Thyroid gland (tissue), 4 donors: ENCODE measurements at regions not wholly inside any gene's neighbourhood (a gene's known extent, or its start where the extent isn't known, plus 50 kb on each side); places are given as distances from the start of the nearest gene placed in this dataset.

Source experiments
- DNase-seq, 2 donors: peaks; one replicate each; pipeline ENCODE4 v3.0.0-alpha.2; 2019
- H3K27ac ChIP-seq, 3 donors: fragments of 200-600 bp; sonication (generic); 1 replicate in 2 of 3; 2 replicates in 1 of 3; pipeline ENCODE4 v1.5.1; 2016 to 2019; ENCODE audit warnings: mild to moderate bottlenecking in 1 of 3, moderate library complexity in 1 of 3
- H3K27me3 ChIP-seq: fragments of 200-600 bp; sonication (generic); one replicate; pipeline ENCODE4 v1.5.1; 2019
- H3K36me3 ChIP-seq, 2 donors: fragments of 200-600 bp; sonication (generic); one replicate each; pipeline ENCODE4 v1.5.1; 2016 to 2019
- H3K4me1 ChIP-seq, 2 donors: fragments of 200-600 bp; sonication (generic); one replicate each; pipeline ENCODE4 v1.5.1; 2017 to 2019
- H3K4me3 ChIP-seq, 3 donors: fragments of 200-600 bp; sonication (generic); replicated peaks in 1 of 3; 1 replicate in 2 of 3; 2 replicates in 1 of 3; pipeline ENCODE4 v1.5.1; 2016; ENCODE audit warnings: mild to moderate bottlenecking in 1 of 3
- H3K9me3 ChIP-seq: fragments of 200-600 bp; sonication (generic); one replicate; pipeline ENCODE4 v1.5.1; 2017
- CTCF ChIP-seq, 6 experiments: fragments of 200-600 bp in 3 of 6; fragments of 450-650 bp in 3 of 6; sonication (generic) in 3 of 6; IDR thresholded peaks; one replicate each; pipeline ENCODE4 v1.5.1; 2016 to 2019; ENCODE audit warnings: antibody characterized with exemption in 6 of 6, mild to moderate bottlenecking in 2 of 6, inconsistent platforms in 1 of 6, moderate library complexity in 1 of 6
- POLR2A ChIP-seq, 2 donors: fragments of 450-650 bp; IDR thresholded peaks; one replicate each; pipeline ENCODE4 v1.6.1; 2017; ENCODE audit warnings: antibody characterized with exemption in 2 of 2, mild to moderate bottlenecking in 2 of 2, moderate library complexity in 1 of 2
- WGBS, 2 donors: methylation state at CpG; one replicate each; pipeline ENCODE4 v1.1.5; 2017; 5-methylcytosine and 5-hydroxymethylcytosine counted together
- intact Hi-C: fragments of 100-400 bp; cut with DNase I; formaldehyde crosslinking; loops from one replicate; pipeline ENCODE4 v1.15.1; 2023

- Histone ChIP-seq H3K27me3 (no peaks in the 10 kb centered on the region), H3K27ac (no peak overlapping the region), H3K4me1 (no peaks in the 10 kb centered on the region), H3K4me3 (no peak overlapping the region), H3K36me3 (no peaks in the 10 kb centered on the region), H3K9me3 (no peaks in the 10 kb centered on the region)
- no peak for DNase-seq
- TF ChIP-seq CTCF (IDR thresholded peaks at IDR 0.05): no peak
- no peak for TF ChIP-seq POLR2A (IDR thresholded peaks at IDR 0.05)
- intact Hi-C loops: no loop called here
- 74 to 77% methylated on average over 3 of the region's 3 CpGs for WGBS, 2 donors
Observed at GRCh38 chr4:18403327-18403726, 381.8 kb upstream of the LCORL start.

GRCh38 chr4:18401868-18402267, 380.3 kb upstream of the LCORL start:
- Histone ChIP-seq H3K4me3 (no peak overlapping the region), H3K27me3 (no peaks in the 10 kb centered on the region), H3K36me3 (no peaks in the 10 kb centered on the region), H3K9me3 (no peaks in the 10 kb centered on the region), H3K4me1 (no peaks in the 10 kb centered on the region), H3K27ac (no peak overlapping the region)
- no peak for DNase-seq
- no peak for TF ChIP-seq POLR2A (IDR thresholded peaks at IDR 0.05)
- TF ChIP-seq CTCF (IDR thresholded peaks at IDR 0.05): no peak
- intact Hi-C loops: no loop called here
- WGBS, 2 donors: 77 to 79% methylated on average over 1 of the region's 1 CpG

- intact Hi-C loops: no loop called here
- DNase-seq: no peak
- H3K27ac ChIP-seq: no peak overlapping the region
- H3K9me3 ChIP-seq: no peaks in the 10 kb centered on the region
- no peak overlapping the region for H3K4me3 ChIP-seq
- no peak for TF ChIP-seq CTCF (IDR thresholded peaks at IDR 0.05)
- TF ChIP-seq POLR2A (IDR thresholded peaks at IDR 0.05): no peak
- WGBS, 2 donors: 82 to 85% methylated on average over 2 of the region's 2 CpGs
- H3K27me3 ChIP-seq: no peaks in the 10 kb centered on the region
- no peaks in the 10 kb centered on the region for H3K36me3 ChIP-seq
- no peaks in the 10 kb centered on the region for H3K4me1 ChIP-seq
Observed at GRCh38 chr4:18401425-18401824, 379.9 kb upstream of the LCORL start.

GRCh38 chr4:18398661-18399060, 377.1 kb upstream of the LCORL start:
- DNase-seq: no peak
- intact Hi-C loops: no loop called here
- Histone ChIP-seq H3K27me3 (no peaks in the 10 kb centered on the region), H3K9me3 (no peaks in the 10 kb centered on the region), H3K27ac (no peak overlapping the region), H3K4me1 (no peaks in the 10 kb centered on the region), H3K4me3 (no peak overlapping the region), H3K36me3 (no peaks in the 10 kb centered on the region)
- TF ChIP-seq CTCF (IDR thresholded peaks at IDR 0.05) (no peak), POLR2A (IDR thresholded peaks at IDR 0.05) (no peak)
- 35 to 42% methylated on average over 5 of the region's 5 CpGs for WGBS, 2 donors

- no peak for TF ChIP-seq CTCF (IDR thresholded peaks at IDR 0.05)
- TF ChIP-seq POLR2A (IDR thresholded peaks at IDR 0.05): no peak
- DNase-seq: no peak
- no peaks in the 10 kb centered on the region for H3K9me3 ChIP-seq
- no peaks in the 10 kb centered on the region for H3K36me3 ChIP-seq
- no peaks in the 10 kb centered on the region for H3K27me3 ChIP-seq
- no peak overlapping the region for H3K4me3 ChIP-seq
- H3K27ac ChIP-seq: no peak overlapping the region
- H3K4me1 ChIP-seq: no peaks in the 10 kb centered on the region
- WGBS, 2 donors: 60 to 66% methylated on average over 5 of the region's 5 CpGs
- intact Hi-C loops: no loop called here
Observed at GRCh38 chr4:18397681-18398390, 376.3 kb upstream of the LCORL start.
